ENCODE measurements at regions not wholly inside any gene's neighbourhood (a gene's known extent, or its start where the extent isn't known, plus 50 kb on each side); places are given as distances from the start of the nearest gene placed in this dataset.

DNA sequence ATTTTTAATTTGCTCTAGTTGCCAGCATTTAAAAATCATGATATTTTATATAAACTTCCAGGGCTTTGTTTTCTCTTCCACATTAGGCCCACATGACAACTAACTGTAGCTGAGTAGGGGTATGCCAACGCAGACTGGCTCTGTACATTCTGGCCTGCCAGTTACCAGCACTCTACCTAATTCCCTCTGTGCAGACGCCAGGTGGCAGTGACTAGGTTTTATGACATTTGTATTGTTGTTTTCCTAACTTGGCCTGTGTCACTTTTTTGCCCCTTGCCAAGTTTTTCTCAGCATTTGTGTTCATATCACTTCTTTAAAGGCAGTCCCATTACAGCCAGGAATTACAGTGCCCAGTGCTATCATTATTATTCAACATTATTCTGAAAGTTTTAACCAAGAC is 347.5 kb downstream of the NKX6-1 start:
- Histone ChIP-seq H3K27ac (no peak overlapping the region), H3K4me1 (ENCODE audit: insufficient read depth) (no peaks in the 10 kb centered on the region), H3K4me3 (no peak overlapping the region), H3K27me3 (no peaks in the 10 kb centered on the region), H3K9me3 (no peaks in the 10 kb centered on the region), H3K36me3 (no peaks in the 10 kb centered on the region)
- no peak for DNase-seq
- intact Hi-C loops (cut with DNase I), result no loop called here
- 67 to 72% (median 72%) methylated on average over 2 of the region's 2 CpGs for WGBS, 3 donors
- no peak for TF ChIP-seq CTCF (IDR thresholded peaks at IDR 0.05)
- no peak for TF ChIP-seq EP300 (IDR thresholded peaks at IDR 0.05)
- TF ChIP-seq POLR2A (IDR thresholded peaks at IDR 0.05), result no peak

- Histone ChIP-seq H3K4me3 (no peak overlapping the region), H3K4me1 (ENCODE audit: insufficient read depth) (no peaks in the 10 kb centered on the region), H3K9me3 (no peaks in the 10 kb centered on the region), H3K27ac (no peak overlapping the region), H3K27me3 (no peaks in the 10 kb centered on the region), H3K36me3 (no peaks in the 10 kb centered on the region)
- intact Hi-C loops (cut with DNase I), result no loop called here
- TF ChIP-seq EP300 (IDR thresholded peaks at IDR 0.05), result no peak
- no peak for TF ChIP-seq CTCF (IDR thresholded peaks at IDR 0.05)
- TF ChIP-seq POLR2A (IDR thresholded peaks at IDR 0.05), result no peak
- WGBS, 3 donors, result 94 to 100% (median 98%) methylated on average over 1 of the region's 1 CpG
- no peak for DNase-seq
These were observed 348.9 kb downstream of the NKX6-1 start for GRCh38 chr4:84150177-84150576.

- TF ChIP-seq POLR2A (IDR thresholded peaks at IDR 0.05) (no peak), CTCF (IDR thresholded peaks at IDR 0.05) (no peak), EP300 (IDR thresholded peaks at IDR 0.05) (no peak)
- no peaks in the 10 kb centered on the region for H3K4me1 ChIP-seq (ENCODE audit: insufficient read depth)
- DNase-seq, result no peak
- no peaks in the 10 kb centered on the region for H3K27me3 ChIP-seq
- no peaks in the 10 kb centered on the region for H3K36me3 ChIP-seq
- H3K27ac ChIP-seq, result no peak overlapping the region
- intact Hi-C loops (cut with DNase I), result no loop called here
- H3K9me3 ChIP-seq, result no peaks in the 10 kb centered on the region
- WGBS, 3 donors, result 65 to 73% (median 70%) methylated on average over 3 of the region's 3 CpGs
- no peak overlapping the region for H3K4me3 ChIP-seq
These were observed 351.3 kb downstream of the NKX6-1 start for GRCh38 chr4:84147831-84148230.

DNA sequence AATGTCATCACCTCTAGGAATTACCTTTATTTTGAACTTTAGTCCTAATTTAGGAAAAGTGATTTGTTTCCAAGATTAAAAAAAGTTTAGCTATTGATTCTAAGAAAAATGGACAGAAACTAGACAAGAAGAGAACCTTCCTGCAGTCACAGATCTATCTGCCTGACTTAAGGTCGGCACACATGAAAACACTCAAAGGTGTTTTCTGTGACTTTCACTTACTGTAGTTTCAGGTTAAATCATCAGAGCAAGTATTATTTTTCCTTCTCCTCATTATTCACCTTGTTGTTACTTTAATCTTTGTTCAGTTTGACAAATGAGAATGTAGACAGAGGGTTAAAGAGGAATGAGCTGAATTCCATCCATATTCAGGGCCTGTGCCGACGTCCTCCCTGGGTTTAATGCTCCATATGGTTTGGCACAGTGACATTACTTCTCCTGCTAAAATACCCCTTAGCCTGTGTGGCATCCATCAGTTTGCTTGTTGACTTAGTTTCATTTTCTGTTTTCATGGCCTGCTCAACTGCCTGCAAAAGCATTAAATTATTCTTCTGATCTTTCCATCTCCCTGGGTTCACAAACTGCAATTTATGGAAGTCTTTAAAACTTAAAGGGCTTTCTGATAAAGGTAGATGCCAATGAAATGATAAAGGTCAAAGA is 352.7 kb downstream of the NKX6-1 start:
- Histone ChIP-seq H3K27me3 (no peaks in the 10 kb centered on the region), H3K36me3 (no peaks in the 10 kb centered on the region), H3K4me3 (no peak overlapping the region), H3K4me1 (ENCODE audit: insufficient read depth) (no peaks in the 10 kb centered on the region), H3K9me3 (no peaks in the 10 kb centered on the region), H3K27ac (no peak overlapping the region)
- WGBS, 3 donors, result 32 to 50% (median 33%) methylated on average over 3 of the region's 3 CpGs
- intact Hi-C loops (cut with DNase I), result no loop called here
- no peak for DNase-seq
- TF ChIP-seq CTCF (IDR thresholded peaks at IDR 0.05) (no peak), POLR2A (IDR thresholded peaks at IDR 0.05) (no peak), EP300 (IDR thresholded peaks at IDR 0.05) (no peak)
